ENCODE measurements at regions not wholly inside any gene's neighbourhood (a gene's known extent, or its start where the extent isn't known, plus 50 kb on each side); places are given as distances from the start of the nearest gene placed in this dataset.

DNA sequence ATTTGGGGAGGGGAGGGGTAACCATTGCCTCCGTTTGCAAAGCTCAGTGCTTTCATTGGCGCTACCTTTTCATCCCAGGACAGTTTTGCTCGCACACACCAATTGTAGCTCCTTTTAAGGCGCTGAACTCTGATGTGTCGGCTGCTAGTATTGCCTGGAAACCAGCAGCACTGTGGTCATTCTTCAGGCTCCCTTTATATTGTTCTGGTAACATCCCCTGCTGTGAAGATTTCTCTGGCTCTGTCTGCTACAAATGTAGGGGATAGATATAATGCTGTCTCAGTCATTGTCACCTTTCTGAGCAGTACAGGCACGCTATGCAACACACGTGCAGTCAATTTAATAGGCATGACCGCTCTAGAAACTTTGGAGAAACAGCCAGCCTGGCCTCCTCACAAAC lies 172.9 kb upstream of the SASH1 start:
- Mint-ChIP-seq H3K36me3 (ENCODE audit: low read depth) (no peaks in the 10 kb centered on the region), H3K4me3 (no peak overlapping the region), H3K4me1 (ENCODE audit: low read depth) (no peaks in the 10 kb centered on the region), H3K9me3 (no peaks in the 10 kb centered on the region), H3K27ac (no peak overlapping the region), H3K27me3 (peaks cover 4% of the 10 kb centered on the region)

GRCh38 chr6:148170286-148170685 lies 172.4 kb upstream of the SASH1 start:
- Mint-ChIP-seq H3K4me1 (ENCODE audit: low read depth) (no peaks in the 10 kb centered on the region), H3K27ac (no peak overlapping the region), H3K4me3 (no peak overlapping the region), H3K9me3 (no peaks in the 10 kb centered on the region), H3K36me3 (ENCODE audit: low read depth) (no peaks in the 10 kb centered on the region), H3K27me3 (peaks cover 4% of the 10 kb centered on the region)

DNA sequence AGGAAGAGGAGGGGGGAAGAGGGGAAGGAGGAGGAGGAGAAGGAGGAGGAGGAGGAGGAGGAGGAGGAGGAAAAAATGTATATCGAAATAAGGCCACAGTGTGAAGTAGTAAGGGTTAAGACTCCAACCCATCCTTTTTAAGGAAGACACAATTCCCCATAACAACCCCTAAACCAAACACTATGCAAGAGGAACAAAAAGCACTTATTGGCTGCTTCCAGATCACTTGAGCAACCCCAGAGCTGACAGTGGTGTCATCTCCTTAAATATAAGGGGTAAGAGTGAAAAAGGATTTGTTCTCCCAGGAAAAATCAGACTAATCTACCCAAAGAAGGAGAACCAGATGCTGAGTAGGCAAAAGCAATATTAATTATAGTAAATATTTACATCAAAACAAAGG lies 169.1 kb upstream of the SASH1 start:
- Mint-ChIP-seq H3K4me3 (no peak overlapping the region), H3K27ac (no peak overlapping the region), H3K36me3 (ENCODE audit: low read depth) (no peaks in the 10 kb centered on the region), H3K4me1 (ENCODE audit: low read depth) (no peaks in the 10 kb centered on the region), H3K27me3 (peaks cover 7% of the 10 kb centered on the region), H3K9me3 (no peaks in the 10 kb centered on the region)

GRCh38 chr6:148175550-148176188 lies 167.0 kb upstream of the SASH1 start:
- no peaks in the 10 kb centered on the region for H3K36me3 Mint-ChIP-seq (ENCODE audit: low read depth)
- no peak overlapping the region for H3K4me3 Mint-ChIP-seq
- H3K27me3 Mint-ChIP-seq: peaks cover 13% of the 10 kb centered on the region
- H3K9me3 Mint-ChIP-seq: no peaks in the 10 kb centered on the region
- H3K4me1 Mint-ChIP-seq (ENCODE audit: low read depth): no peaks in the 10 kb centered on the region
- H3K27ac Mint-ChIP-seq: no peak overlapping the region

- no peaks in the 10 kb centered on the region for H3K9me3 Mint-ChIP-seq
- no peak overlapping the region for H3K4me3 Mint-ChIP-seq
- H3K27ac Mint-ChIP-seq: no peak overlapping the region
- no peaks in the 10 kb centered on the region for H3K4me1 Mint-ChIP-seq (ENCODE audit: low read depth)
- no peaks in the 10 kb centered on the region for H3K36me3 Mint-ChIP-seq (ENCODE audit: low read depth)
- peaks cover 30% of the 10 kb centered on the region for H3K27me3 Mint-ChIP-seq
These were observed 164.9 kb upstream of the SASH1 start for GRCh38 chr6:148177589-148178233.

DNA sequence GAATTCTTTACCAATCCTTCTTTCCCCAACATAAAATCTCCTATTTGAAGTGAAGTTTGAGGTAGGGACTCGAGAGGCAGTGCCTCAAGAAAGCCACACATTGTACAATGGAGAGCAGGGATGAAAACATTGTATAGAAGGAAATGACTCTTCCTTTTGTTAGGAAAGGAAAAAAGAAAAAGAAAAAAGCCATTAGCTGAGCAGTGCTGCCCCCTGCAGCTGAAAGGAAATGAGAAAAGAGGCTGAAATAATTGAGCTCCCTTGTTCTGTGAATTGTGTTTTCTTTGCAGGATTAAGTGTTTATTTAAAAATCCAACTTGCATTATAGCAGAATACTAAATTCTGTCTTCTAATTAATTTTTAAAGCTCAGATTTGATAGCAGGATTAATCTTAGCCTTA lies 162.9 kb upstream of the SASH1 start:
- no peak overlapping the region for H3K27ac Mint-ChIP-seq
- no peaks in the 10 kb centered on the region for H3K9me3 Mint-ChIP-seq
- H3K27me3 Mint-ChIP-seq: peaks cover 40% of the 10 kb centered on the region
- no peaks in the 10 kb centered on the region for H3K4me1 Mint-ChIP-seq (ENCODE audit: low read depth)
- H3K4me3 Mint-ChIP-seq: no peak overlapping the region
- H3K36me3 Mint-ChIP-seq (ENCODE audit: low read depth): no peaks in the 10 kb centered on the region

DNA sequence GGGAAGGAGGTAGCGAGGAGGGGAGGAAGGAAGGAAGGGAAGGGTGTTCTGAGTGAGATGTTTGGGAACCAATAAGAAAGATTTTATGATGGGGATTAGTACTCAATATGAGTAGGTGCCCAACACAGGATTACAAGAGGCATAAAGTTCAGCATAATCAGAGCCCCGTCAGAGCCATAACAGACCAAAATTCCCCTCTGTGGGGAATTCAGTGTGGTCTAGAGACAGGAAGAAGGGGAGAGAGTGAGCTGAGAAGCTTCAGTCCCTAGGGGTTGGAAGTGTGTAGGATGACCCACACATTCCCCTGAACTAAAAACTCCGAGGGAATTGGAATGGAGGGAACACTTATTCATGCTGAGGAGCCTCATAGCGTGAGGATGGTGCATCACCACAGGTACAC lies 160.3 kb upstream of the SASH1 start:
- peaks cover 52% of the 10 kb centered on the region for H3K27me3 Mint-ChIP-seq
- no peaks in the 10 kb centered on the region for H3K4me1 Mint-ChIP-seq (ENCODE audit: low read depth)
- no peaks in the 10 kb centered on the region for H3K36me3 Mint-ChIP-seq (ENCODE audit: low read depth)
- H3K27ac Mint-ChIP-seq: no peak overlapping the region
- H3K4me3 Mint-ChIP-seq: no peak overlapping the region
- H3K9me3 Mint-ChIP-seq: no peaks in the 10 kb centered on the region

GRCh38 chr6:148183776-148184175 lies 158.9 kb upstream of the SASH1 start:
- Mint-ChIP-seq H3K4me3 (no peak overlapping the region), H3K4me1 (ENCODE audit: low read depth) (no peaks in the 10 kb centered on the region), H3K27me3 (peaks cover 57% of the 10 kb centered on the region), H3K9me3 (no peaks in the 10 kb centered on the region), H3K36me3 (ENCODE audit: low read depth) (no peaks in the 10 kb centered on the region), H3K27ac (no peak overlapping the region)

DNA sequence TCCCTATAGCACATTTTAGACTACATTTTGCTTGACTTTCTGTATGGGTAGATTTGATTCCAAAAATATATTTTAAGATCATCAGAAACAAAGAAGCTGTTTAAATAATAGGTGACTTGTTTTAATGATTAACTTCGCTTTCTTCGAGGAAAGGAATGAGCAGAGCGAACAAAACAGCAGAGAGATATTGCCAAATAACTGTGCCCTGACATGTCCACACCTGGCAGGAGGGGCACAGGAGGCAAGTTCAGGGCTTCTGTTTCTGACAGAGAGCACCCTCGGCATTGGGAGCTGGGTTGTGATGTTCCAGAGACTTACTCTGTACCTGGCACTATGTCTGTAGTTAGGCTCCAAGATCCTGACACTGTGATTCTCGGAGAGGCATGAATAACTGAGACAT lies 155.7 kb upstream of the SASH1 start:
- Mint-ChIP-seq H3K4me1 (ENCODE audit: low read depth) (no peaks in the 10 kb centered on the region), H3K4me3 (no peak overlapping the region), H3K36me3 (ENCODE audit: low read depth) (no peaks in the 10 kb centered on the region), H3K27ac (no peak overlapping the region), H3K9me3 (no peaks in the 10 kb centered on the region), H3K27me3 (peaks cover 52% of the 10 kb centered on the region)

GRCh38 chr6:148192310-148192709 lies 150.3 kb upstream of the SASH1 start:
- no peaks in the 10 kb centered on the region for H3K36me3 Mint-ChIP-seq (ENCODE audit: low read depth)
- H3K4me3 Mint-ChIP-seq: no peak overlapping the region
- H3K27ac Mint-ChIP-seq: no peak overlapping the region
- H3K4me1 Mint-ChIP-seq (ENCODE audit: low read depth): no peaks in the 10 kb centered on the region
- H3K9me3 Mint-ChIP-seq: peaks cover 4% of the 10 kb centered on the region
- H3K27me3 Mint-ChIP-seq: peaks cover 57% of the 10 kb centered on the region

- Mint-ChIP-seq H3K4me1 (ENCODE audit: low read depth) (no peaks in the 10 kb centered on the region), H3K27me3 (peaks cover 62% of the 10 kb centered on the region), H3K9me3 (peaks cover 4% of the 10 kb centered on the region), H3K27ac (no peak overlapping the region), H3K4me3 (no peak overlapping the region), H3K36me3 (ENCODE audit: low read depth) (no peaks in the 10 kb centered on the region)
These were observed 149.5 kb upstream of the SASH1 start for GRCh38 chr6:148193063-148193680.

DNA sequence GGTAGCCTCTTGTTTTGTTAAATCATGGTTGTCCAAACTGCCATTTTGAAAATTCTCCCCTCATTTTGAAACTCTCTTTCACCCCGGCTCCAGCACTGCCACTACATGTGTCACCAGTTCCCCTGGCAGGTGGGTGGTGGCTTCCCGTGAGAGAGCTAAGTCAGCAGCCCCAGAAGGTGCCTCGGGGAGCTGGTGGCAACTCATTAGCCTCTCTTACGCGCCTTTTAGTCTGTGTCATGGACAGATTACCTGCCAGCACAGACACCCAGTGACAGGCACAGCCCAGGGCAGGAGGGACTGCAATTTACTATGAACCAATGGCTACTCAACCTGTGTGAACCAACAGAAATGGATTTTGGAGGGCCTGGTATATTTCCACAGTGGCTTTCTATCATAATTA lies 147.1 kb upstream of the SASH1 start:
- Mint-ChIP-seq H3K36me3 (ENCODE audit: low read depth) (no peaks in the 10 kb centered on the region), H3K9me3 (peaks cover 4% of the 10 kb centered on the region), H3K4me3 (no peak overlapping the region), H3K4me1 (ENCODE audit: low read depth) (peaks cover 4% of the 10 kb centered on the region), H3K27me3 (peaks cover 66% of the 10 kb centered on the region), H3K27ac (no peak overlapping the region)

- H3K9me3 Mint-ChIP-seq: peaks cover 14% of the 10 kb centered on the region
- H3K4me3 Mint-ChIP-seq: no peak overlapping the region
- no peaks in the 10 kb centered on the region for H3K36me3 Mint-ChIP-seq (ENCODE audit: low read depth)
- peaks cover 32% of the 10 kb centered on the region for H3K4me1 Mint-ChIP-seq (ENCODE audit: low read depth)
- H3K27ac Mint-ChIP-seq: no peak overlapping the region
- H3K27me3 Mint-ChIP-seq: peaks cover 83% of the 10 kb centered on the region
These were observed 143.1 kb upstream of the SASH1 start for GRCh38 chr6:148199584-148199983.

- Mint-ChIP-seq H3K4me3 (no peak overlapping the region), H3K27ac (no peak overlapping the region), H3K27me3 (peaks cover 88% of the 10 kb centered on the region), H3K4me1 (ENCODE audit: low read depth) (peaks cover 39% of the 10 kb centered on the region), H3K36me3 (ENCODE audit: low read depth) (no peaks in the 10 kb centered on the region), H3K9me3 (peaks cover 14% of the 10 kb centered on the region)
These were observed 142.3 kb upstream of the SASH1 start for GRCh38 chr6:148200293-148200692.

DNA sequence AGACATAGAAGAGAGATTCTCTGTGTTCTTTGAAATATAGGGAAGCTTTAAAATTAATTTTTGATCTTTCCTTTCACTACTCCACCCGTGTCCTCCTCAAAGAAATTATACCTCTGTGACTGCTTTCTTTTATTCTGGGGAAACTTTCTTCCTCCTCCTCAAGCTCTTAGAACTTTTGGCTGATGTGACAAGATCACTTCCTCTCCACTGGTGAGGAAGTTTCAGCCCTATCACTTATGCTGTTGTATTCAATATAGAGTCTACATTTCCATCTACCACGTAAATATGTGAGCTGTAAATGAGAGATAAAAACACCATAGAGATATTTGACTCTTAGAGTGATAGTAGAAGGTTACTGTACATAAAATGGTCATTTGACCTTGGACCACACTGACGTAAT lies 141.9 kb upstream of the SASH1 start:
- H3K4me3 Mint-ChIP-seq: no peak overlapping the region
- H3K27ac Mint-ChIP-seq: no peak overlapping the region
- peaks cover 90% of the 10 kb centered on the region for H3K27me3 Mint-ChIP-seq
- no peaks in the 10 kb centered on the region for H3K36me3 Mint-ChIP-seq (ENCODE audit: low read depth)
- H3K9me3 Mint-ChIP-seq: peaks cover 14% of the 10 kb centered on the region
- peaks cover 43% of the 10 kb centered on the region for H3K4me1 Mint-ChIP-seq (ENCODE audit: low read depth)

Measured in stimulated activated naive CD8-positive, alpha-beta T cell treated with anti-CD3 and anti-CD28 coated beads, Interleukin-15, Interleukin-2, amounts not matched to agents 100 ng/mL and 50 ng/mL, for 24 hours (primary cell).